IMR-90 (cell line): ENCODE measurements at regions not wholly inside any gene's neighbourhood (a gene's known extent, or its start where the extent isn't known, plus 50 kb on each side); places are given as distances from the start of the nearest gene placed in this dataset.

Experiments used
- BHLHE40 ChIP-seq: fragments of 150-350 bp; IDR thresholded peaks from 2 replicates; pipeline ENCODE4 v1.6.1; 2016; ENCODE audit warnings: mild to moderate bottlenecking, low read depth, low read length
- CEBPB ChIP-seq: IDR thresholded peaks from 2 replicates; pipeline ENCODE4 v1.6.1; 2012; ENCODE audit warnings: low read depth, low read length, improper control_type of control experiment
- CHD1 ChIP-seq: IDR thresholded peaks from 2 replicates; pipeline ENCODE4 v1.6.1; 2012; ENCODE audit warnings: low read depth, low read length, improper control_type of control experiment
- CTCF ChIP-seq: conservative IDR thresholded peaks from 2 replicates; pipeline ENCODE4 v1.5.1; 2012; ENCODE audit warnings: mild to moderate bottlenecking, low read depth, low read length, improper control_type of control experiment
- MAZ ChIP-seq: IDR thresholded peaks from 2 replicates; pipeline ENCODE4 v1.6.1; 2012; ENCODE audit warnings: low read depth, mild to moderate bottlenecking, low read length, improper control_type of control experiment, moderate library complexity, borderline replicate concordance
- MXI1 ChIP-seq: IDR thresholded peaks from 2 replicates; pipeline ENCODE4 v1.6.1; 2012; ENCODE audit warnings: low read depth, mild to moderate bottlenecking, low read length, moderate library complexity, borderline replicate concordance
- POLR2A ChIP-seq: IDR thresholded peaks from 2 replicates; pipeline ENCODE4 v1.6.1; 2012; ENCODE audit warnings: mild to moderate bottlenecking, low read depth, low read length
- RAD21 ChIP-seq: IDR thresholded peaks from 2 replicates; pipeline ENCODE4 v1.6.1; 2012; ENCODE audit warnings: low read length, improper control_type of control experiment
- RCOR1 ChIP-seq: IDR thresholded peaks from 2 replicates; pipeline ENCODE4 v1.6.1; 2012; ENCODE audit warnings: mild to moderate bottlenecking, low read length, improper control_type of control experiment; ENCODE audit not compliant: insufficient replicate concordance
- RFX5 ChIP-seq: IDR thresholded peaks from 2 replicates; pipeline ENCODE4 v1.8.0; 2012; ENCODE audit warnings: low read depth, mild to moderate bottlenecking, low read length, moderate library complexity
- SMC3 ChIP-seq: fragments of 150-350 bp; IDR thresholded peaks from 2 replicates; pipeline ENCODE4 v1.6.1; 2016; ENCODE audit warnings: low read depth, mild to moderate bottlenecking, antibody characterized with exemption, low read length, moderate library complexity
- TF ChIP-seq, protein P1 (sequence below): fragments of 150-350 bp; IDR thresholded peaks from 2 replicates; pipeline ENCODE4 v1.6.1; 2016; ENCODE audit warnings: low read depth, mild to moderate bottlenecking, low read length, moderate library complexity, borderline replicate concordance

DNA sequence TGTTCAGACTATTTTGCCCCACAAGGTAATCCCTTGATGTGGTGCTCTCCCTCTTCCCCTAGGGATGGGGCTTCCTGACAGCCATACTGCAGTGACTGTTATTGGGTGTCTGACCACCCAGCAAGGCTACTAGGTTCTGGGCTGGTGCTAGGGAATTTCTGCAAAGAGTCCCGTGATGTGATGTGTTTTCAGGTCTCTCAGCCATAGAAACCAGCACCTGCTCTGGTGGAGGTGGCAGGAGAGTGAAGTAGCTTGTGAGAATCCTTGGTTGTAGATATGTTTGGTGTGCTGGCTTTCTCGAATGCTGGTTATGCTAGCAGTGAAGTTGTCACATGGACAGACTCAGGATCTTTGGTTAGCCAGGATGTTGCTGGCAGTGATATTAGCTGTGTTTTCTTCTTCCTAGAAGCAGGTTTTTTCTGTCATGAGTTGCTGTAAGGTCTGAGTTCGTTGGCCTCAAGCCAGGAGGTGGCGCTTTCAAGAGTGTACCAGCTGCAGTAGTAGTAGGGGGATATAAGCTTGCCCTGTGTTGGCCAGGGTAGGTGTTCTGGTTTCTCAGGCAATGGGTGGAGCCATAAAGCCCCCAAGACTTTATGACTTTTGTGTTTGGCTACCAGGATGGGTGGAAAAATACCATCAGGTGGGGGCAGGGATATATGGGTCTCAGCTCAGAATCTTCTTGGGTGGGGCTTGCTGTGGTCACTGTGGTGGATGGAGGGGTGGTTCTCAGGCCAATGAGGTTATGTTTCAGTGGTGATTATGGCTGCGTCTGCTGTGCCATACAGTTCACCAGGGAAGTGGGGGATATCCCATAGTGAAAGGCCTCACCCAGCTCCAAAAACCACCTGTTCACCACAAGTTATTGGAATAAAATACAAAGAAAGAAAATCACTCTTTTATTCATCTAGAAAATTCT, 1112.3 kb downstream of the KCNT2 start:
- TF ChIP-seq CTCF = no peak
- no peak for TF ChIP-seq RFX5
- TF ChIP-seq RCOR1 = no peak
- no peak for TF ChIP-seq POLR2A
- no peak for TF ChIP-seq MAZ
- no peak for TF ChIP-seq MXI1
- TF ChIP-seq CEBPB = no peak
- TF ChIP-seq, protein P1, sequence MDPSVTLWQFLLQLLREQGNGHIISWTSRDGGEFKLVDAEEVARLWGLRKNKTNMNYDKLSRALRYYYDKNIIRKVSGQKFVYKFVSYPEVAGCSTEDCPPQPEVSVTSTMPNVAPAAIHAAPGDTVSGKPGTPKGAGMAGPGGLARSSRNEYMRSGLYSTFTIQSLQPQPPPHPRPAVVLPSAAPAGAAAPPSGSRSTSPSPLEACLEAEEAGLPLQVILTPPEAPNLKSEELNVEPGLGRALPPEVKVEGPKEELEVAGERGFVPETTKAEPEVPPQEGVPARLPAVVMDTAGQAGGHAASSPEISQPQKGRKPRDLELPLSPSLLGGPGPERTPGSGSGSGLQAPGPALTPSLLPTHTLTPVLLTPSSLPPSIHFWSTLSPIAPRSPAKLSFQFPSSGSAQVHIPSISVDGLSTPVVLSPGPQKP = no peak
- TF ChIP-seq BHLHE40 = no peak
- TF ChIP-seq CHD1 = no peak
- no peak for TF ChIP-seq RAD21
- no peak for TF ChIP-seq SMC3
